ENCODE measurements at regions not wholly inside any gene's neighbourhood (a gene's known extent, or its start where the extent isn't known, plus 50 kb on each side); places are given as distances from the start of the nearest gene placed in this dataset.

DNA sequence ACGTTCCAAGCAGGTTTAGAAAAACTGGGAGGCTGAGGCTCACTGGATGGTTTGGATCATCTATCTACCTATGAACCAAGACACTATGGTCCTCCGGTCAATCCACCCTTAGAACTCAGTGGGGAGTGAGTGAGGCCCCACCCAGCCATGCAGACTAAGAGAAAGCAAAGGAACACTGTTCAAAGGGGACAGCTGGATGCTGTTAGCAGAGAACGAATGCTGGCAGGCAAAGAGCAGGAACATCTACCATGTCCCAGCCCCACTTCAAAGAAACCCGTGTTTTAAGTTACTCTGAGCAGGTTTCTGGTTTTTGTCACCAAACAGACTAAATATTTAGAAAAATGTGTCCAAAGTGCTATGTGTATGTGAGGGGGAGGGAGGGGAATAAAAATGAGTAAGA is 183.4 kb upstream of the XYLT1 start:
- no peak for DNase-seq (ENCODE audit: low spot score)

DNA sequence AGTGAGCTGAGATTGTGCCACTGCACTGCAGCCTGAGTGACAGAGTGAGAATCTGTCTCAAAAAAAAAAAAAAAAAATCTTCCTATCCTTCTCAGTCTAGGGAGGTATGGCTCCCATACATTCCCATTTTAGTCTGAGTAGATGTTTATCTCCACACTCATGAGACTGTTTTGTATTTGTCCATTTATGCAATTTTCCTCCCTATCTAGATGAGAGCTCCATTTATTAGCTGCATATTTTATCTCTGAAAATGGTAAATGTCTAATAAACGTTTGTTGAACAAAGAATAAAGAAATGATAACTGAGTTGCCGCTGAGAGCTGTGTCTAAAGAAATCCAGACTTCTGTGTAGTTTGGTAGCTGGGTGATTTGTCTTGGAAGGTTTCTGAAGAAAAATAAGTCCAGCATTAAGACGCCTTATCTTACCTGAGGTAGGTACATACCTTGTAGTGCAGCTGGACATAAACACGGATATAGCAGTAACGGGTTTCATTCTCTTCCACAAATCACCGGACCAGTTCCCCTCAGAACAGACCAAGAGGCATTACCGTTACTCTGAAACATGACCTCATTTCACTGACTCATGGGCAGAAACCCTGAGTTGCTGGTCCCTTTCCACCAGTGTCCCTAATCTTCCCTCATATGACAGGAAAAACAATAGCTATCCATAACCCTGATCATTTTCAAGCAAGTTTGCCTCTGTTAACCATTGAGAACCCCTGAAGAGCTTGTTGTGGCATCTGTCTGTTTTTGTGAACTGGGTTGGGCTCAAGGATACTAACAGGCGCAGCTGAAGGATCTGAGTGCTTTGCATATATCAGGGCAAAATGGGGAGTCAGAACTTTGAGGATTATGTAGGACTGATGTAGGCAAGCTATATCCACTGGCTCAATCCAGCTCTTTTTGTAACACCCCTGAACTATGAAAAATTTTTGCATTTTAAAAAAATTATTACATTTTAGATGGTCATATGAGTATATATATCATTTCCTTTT is 177.4 kb upstream of the XYLT1 start:
- no peak for DNase-seq (ENCODE audit: low spot score)

DNA sequence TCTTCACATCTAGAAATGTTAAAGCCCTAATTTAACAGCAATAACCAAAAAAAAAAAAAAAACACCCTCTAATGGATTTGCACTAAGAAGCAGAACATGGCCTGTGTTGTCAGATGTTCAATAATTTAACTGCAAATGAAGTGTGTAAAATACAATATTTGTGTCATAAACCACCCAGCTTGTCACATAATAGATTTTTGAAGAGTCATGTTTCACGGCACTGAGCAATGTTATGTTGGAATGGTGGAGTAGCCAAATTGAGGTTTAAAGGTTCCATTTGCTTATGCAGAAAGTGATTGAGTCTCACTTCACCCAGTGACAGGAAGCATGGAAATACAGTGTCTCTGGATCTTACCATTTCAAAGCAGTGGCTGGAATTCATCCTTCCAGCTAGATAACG is 173.2 kb upstream of the XYLT1 start:
- no peak for DNase-seq (ENCODE audit: low spot score)

DNA sequence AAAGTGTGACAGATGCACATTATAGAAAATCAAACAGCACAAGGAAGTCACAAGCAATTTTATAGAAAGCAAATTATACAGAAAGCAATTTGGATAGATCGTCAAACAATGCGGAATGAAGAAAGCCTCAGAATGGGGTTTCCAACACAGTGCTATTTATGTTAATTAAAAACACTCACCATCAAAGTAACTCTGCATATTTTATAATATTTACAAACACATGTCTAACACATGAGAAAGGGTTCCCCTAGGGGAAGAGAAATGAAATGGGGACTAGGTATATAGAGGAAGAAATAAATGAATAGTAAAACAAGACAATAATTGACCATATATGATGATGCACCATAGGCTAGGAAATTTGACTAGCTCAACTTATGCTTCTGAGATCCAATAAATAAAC is 171.2 kb upstream of the XYLT1 start:
- no peak for DNase-seq (ENCODE audit: low spot score)

DNA sequence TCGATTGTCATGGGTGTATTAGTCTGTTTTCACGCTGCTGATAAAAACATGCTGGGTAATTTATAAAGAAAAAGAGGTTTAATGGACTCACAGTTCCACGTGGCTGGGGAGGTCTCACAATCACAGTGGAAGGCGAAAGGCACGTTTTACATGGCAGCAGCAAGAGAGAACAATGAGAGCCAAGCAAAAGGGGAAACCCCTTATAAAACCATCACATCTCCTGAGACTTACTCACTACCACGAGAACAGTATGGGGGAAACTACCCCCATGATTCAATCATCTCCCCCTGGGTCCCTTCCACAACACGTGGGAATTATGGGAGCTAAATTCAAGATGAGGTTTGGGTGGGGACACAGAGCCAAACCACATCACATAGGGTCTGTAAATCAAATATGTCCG is 167.4 kb upstream of the XYLT1 start:
- no peak for DNase-seq (ENCODE audit: low spot score)

DNA sequence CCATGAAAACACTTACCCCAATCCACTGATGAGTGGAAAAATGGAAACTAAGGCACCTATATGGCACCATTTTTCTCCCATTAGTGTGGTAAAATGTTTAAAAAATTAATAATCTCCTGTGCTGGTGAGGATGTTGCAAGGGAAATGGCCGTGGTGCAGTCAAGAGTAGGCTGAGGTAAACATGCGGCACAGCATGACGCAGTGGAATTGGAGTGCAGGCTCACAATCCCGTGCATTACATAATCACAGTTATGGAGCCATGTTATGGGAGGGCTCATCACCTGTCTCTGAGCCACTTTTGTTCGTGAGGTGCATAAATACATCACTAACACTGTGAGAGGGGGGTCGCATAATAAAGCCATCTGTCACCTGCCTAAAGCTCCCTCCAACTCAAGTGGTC is 164.4 kb upstream of the XYLT1 start:
- no peak for DNase-seq (ENCODE audit: low spot score)

DNA sequence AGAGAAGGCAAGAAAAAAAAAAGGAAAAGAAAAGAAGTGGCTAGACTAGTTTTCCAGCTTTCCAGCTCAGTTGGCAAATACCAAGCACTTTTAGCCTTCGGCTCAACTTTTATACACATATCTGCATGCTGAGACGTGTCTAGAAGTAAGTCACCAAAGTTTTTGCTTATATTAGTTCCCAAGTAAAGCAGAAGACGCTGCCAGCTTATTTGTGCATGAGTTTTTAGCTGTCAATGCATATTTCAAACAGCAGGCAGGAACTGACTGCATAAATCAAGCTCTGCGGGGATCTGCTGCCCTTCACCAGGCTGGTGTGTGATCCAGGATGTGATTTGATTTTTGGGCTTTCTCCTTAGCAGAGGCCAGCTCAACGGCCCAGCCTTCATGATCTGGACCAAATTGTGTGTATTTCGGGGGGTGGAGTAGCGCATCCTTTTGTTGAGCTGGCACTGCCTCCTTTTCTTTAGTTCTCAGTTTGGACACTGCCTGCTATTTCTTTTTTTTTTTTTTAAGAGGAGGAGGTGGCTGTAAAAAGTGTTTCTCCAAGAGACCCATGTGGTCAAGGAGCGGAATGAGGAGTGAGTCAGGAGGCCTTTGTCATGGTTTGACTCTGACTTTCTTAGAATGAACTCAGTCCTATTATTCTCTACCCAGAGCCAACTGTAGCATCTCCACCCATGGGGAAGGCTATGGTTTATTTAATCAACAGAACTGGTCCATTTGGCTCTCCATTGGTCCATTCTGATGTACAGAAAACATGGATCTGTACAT is 162.6 kb upstream of the XYLT1 start:
- no peak for DNase-seq (ENCODE audit: low spot score)

DNA sequence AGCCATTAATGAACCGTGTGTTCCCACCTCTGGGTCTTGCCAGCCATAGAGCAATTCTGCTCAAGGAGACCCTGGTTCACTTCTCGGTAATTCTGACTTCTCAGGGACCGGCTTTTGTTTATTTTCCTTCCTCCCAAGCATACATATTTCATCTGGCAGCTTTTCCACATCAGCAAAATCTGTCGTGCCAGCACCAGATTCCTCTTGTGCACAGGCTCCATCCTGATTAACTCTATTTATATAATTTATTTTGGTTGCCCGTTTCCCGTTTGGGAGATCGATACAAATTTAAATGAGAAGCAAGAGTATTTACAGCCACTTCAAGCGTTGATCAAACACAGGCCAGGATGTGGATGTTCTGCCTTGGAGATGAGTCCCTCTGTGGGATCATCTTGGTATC is 161.9 kb upstream of the XYLT1 start:
- DNase-seq (ENCODE audit: low spot score) = no peak

DNA sequence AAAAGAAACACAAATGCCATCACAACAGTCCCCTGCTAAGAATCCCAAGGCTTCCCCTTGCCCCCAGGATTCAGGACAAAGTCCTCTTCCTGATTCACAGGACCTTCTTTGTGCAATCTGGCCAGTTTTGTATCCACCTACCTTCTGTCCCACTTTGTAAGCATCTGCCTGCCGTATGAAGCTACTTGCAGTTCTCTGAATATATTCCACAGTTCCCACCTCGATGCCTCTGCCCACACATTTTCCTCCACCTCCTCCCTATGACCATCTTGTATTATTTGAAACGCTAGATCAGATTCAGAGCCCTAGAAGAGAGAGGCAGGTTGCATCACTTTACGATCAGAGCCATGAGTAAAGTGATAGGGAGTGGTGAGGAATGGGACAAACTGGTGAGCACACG is 159.2 kb upstream of the XYLT1 start:
- DNase-seq (ENCODE audit: low spot score) = no peak

DNA sequence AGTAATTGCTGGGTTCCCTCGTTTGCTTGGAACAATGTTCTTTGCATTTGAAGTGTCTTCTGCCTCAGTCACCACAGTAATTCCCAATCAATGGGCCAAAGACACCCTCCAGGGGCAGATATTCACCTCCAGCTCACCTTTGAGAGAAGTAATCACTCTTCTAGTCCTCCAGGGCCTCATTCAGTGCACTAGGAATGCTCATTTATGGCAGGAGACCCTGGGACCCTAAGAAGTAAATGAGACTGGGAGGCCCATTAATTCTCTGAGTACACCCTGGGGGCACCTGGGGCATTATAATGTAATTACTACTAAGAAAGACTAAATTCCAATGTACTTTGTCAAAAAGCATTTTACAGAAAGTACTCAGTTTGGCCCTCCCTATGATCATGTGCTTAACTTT is 158.2 kb upstream of the XYLT1 start:
- DNase-seq (ENCODE audit: low spot score) = no peak

DNA sequence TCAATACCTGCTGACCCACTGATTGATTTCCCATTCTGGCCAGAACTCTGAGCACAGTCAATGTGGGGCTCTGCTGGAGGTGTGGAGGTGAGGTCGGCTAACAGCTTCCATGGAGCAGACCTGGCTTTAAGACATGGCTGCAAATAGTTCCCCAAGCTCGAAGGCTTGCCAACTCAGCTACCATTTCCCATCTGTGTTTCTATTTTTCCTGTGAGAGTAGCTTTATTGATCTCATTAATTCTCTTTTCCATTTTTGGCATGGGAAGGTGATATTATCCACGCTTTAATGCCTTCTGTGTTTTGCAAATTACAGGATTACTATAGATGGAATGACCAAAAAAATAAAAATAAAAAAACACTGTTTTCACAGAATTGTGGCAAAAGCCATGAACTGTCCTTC is 151.6 kb upstream of the XYLT1 start:
- DNase-seq (ENCODE audit: low spot score) = no peak

DNA sequence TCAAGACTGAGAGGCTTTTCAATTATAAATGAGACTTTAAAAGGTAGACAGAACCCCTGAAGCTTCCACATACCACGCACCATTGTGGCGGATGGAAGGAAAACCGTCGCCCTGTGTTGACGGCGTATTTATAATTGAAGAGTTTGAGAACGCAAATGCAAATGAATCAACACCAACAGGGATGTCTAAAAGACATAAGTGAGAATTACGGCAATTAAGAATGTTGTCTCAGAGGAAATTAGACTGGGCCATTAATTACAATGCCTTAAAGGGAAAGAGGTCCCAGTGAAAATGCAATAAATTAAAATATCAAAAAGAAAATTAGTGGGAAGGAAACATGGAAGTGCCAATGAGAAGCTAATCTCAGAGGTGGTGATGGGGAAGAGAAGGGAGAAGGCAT is 148.5 kb upstream of the XYLT1 start:
- no peak for DNase-seq (ENCODE audit: low spot score)

DNA sequence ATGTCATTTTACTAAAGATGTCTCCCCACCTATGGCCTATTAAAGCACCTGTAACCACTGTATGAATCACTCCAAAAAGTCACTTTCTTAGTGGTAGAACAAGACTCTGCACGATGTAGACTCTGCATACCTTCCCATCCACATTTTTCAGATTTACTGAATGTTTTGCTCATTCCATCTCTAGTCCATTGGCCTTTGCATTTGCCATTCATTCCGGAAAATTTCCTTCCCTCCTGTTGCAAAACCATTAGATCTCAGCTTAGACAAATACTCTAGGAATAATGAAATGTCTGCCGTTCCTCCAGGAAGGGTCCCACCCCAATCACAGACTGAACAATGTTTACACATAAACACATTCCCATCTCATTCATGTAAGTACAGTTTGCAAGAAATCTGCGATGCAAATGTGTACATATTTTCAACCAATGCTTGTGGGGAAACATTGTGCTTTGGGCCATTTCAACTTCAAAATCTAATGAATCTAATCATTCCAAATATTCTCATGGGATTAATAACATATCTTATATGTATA is 146.3 kb upstream of the XYLT1 start:
- DNase-seq (ENCODE audit: low spot score) = no peak

DNA sequence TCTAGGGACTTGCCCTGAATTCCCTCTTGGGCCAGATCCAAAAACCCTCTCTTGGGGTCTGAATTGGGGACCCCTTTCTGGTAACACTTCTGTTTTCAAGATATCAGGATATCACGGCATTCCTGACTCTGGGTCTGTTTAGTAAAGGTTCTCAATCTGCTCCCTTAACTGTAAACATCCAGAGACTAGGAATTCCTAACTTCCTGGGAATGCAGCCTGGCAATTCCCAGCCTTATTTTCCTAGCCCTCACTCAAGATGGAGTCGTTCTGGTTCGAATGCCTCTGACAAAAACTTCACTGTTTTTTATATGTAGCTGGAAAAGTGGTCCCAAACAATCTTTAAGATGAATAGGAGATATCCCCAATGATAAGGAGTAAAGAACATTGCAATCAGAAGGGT is 141.6 kb upstream of the XYLT1 start:
- DNase-seq (ENCODE audit: low spot score) = no peak

DNA sequence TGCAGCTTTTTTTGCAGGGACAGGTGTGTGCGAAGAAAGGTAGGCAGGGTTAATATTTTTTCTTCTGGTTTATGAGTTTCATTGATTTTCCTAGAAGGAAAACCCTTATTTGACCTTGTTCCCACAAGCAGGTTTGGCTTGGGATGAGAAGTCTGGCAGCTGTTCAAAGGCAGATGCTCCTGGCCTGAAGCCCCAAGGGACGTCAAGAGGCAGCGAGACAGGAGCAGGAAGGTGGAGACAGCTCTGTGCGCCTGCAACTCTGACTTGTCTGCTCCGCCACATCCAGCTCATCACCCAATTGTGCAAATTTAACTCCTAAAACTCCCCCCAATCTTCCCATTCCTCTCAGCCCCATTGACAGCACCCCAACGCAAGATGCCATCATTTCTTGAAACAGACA is 136.8 kb upstream of the XYLT1 start:
- no peak for DNase-seq (ENCODE audit: low spot score)

DNA sequence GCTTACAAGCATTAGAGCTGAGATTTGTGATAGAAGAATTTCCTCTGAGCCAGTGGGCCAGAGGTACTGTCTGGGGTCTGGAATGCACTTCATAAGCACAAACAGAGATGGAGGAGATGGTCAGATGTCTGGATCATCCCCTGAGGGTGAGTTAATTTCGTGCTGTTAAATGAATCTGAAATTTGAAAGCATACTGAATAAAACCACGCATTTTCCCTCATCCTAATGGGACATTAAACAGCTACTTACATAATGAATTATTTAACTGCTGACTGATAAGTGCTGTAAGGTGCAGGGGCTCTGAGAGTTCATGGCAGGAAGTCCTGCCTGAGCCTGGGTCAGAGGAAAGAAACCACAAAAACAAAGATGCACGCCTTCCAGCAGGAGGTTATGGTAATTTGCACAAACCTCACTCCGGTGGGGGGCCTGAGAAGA is 136.3 kb upstream of the XYLT1 start:
- no peak for DNase-seq (ENCODE audit: low spot score)

DNA sequence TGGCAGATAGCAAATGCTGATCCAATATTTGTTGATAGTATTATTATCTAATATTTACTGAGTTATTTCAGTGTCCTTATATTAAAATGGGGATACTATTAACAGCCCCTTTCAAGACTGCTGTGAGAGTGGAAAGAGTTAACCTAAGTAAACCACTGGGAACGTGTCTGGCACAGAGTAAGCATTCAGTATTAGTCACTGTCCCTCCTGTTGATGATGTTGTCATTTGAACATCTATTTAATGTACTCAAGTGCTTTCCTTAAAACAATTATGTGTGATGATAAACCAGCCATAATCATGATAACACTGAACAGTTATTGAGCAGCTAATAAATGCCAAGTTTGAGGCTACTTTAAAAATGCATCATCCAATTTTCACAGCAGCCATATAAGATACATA is 135.7 kb upstream of the XYLT1 start:
- DNase-seq (ENCODE audit: low spot score) = no peak

DNA sequence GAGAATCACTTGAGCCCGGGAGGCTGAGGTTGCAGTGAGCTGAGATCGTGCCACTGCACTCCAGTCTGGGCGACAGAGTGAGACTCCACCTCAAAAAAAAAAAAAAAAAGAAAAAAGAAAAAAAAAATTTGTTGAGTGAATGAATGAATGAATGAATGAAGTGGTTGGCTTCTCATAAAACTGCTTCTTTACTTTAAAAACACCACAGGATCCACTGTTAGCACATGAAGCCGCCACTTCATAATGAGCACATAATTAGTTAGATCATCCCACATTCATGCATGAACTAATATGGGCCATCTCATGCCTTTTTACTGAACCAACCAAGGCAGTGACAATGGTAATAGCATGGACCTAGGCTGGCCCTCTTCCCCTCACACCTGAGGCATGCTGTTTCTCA is 135.0 kb upstream of the XYLT1 start:
- DNase-seq (ENCODE audit: low spot score) = no peak

DNA sequence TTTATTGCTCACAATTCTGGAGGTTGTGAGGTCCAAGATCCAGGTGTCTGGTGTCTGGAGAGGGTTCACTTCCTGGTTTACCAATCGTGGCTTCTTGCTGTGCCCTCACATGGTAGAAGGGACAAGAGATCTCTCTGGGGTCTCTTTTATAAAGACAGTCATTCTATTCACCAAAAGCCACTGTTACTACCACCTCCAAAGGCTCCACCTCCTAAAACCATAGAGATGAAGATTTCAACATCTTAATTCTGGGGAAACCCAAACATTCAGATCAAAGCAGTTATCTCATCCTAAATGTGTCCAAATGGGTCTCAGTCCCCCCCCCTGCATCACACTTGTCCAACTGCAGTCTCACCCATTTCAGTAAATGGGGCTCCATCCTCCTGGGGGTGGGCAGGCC is 132.9 kb upstream of the XYLT1 start:
- DNase-seq (ENCODE audit: low spot score) = no peak

DNA sequence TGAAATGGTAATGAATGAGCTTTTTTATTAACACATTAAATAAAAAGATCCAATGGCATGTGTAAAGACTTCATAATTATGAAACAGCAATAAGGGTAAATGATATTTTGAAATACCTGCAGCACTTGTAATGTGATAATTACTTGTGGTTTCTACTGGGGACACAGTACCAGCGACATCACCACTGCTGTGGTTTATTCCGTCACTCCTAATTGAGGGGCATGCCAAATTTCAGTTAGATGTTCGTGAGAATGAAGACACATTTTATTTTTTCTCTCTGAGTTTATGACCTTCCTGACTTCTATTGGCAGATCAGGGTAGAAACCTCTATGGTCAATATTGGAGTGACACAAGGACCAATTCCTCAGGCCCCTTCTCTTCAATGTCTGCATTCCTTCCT is 131.9 kb upstream of the XYLT1 start:
- DNase-seq (ENCODE audit: low spot score) = no peak

DNA sequence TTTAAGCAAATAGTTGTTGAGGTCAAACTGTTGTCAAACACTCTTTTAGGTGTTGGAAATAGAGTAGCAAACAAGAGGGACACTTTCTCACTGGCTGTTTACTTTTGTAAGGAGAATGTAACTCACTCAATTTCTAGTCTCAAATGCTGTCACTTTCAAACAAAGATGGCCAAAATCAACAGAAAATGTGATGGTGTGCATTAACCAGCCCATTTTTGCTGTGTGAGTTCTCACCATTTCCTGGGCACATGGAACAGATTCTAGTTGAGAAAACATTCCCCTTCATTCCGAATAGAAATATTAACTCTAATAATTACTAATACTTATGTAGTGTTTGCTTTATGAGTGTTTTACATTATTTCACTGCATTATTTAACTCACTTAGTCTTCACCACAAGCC is 128.2 kb upstream of the XYLT1 start:
- no peak for DNase-seq (ENCODE audit: low spot score)

DNA sequence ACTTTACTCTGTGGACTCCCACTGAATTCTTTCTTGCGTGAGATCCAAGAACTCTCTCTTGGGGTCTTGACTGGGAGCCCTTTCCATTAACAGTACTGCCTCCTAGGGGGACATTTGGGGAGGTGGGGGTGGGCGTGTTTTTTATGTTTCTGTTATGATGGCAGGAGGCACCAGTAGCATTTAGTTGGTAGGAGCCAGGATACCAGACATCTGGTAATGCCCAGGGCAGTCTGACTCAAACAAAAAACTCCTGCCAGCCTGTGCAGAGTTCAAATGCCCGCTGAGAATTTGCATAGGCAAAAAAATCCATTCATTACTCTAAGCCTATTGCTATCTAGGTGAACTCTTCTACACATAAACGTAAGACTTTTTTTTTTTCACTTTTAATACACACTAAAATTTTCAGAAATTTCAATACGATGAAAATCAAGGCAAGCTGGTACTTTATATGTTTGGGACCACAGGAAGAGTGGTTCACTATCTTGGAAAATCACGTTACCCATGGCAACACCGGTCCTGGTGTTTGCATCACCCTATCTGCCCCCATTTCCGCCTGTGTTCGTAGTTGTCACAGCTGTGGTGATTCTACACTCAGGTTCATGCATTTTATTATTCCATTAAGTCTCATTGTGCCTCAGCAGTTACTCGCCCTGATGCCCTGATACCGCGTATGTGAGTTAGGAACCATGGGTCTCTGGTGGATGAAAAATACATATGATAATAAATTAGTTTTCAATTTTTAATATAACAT is 121.1 kb upstream of the XYLT1 start:
- DNase-seq (ENCODE audit: low spot score) = no peak

All from LoVo (cell line).